ENCODE measurements at regions not wholly inside any gene's neighbourhood (a gene's known extent, or its start where the extent isn't known, plus 50 kb on each side); places are given as distances from the start of the nearest gene placed in this dataset.
"Not testable (repeated sequence)": the region's sequence is repeated elsewhere in the genome, so short reads cannot be mapped to it uniquely, and the experiment has no call there.

DNA sequence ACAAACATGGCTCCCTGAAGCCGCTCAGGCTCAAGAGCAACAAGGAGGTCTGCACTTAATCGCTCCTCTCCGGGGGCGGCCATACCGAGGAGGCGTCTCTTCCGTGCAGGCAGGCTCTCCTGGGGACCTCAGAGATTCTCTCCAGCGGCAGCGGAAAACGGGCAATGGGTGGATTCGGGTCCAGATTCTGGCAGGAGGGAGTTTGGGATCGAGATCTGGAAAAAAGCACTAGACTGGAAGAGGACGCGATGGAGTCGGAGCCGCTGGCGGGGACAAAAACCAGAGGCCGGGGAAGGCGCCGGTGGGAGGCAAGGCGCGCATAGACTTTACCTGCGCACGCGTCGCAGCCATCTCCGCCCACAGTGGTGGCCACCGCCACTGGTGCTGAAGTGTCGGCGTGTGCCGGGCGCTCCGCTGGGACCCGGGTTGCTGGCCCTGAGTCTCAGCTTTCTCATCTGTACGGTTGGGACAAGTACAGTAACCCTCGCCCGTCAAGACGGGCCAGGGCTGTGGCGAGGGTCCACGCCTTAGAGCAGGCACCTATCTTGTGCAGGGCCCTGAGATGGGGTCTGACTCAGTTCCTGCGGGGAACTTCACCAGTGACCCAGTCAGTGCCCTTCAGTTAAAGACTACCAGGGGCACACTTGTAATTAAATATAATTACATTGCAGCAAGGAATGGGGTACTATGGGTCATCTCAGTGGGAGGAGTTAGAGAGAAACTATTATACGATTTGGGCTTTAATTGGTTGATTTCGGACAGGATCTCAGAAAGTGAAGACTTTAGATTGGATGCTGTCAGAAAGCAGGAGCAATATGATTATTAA, 454.1 kb downstream of the SPATA31A1 start:
- not testable (repeated sequence) for H3K9me3 Mint-ChIP-seq, H3K36me3 Mint-ChIP-seq, H3K27me3 Mint-ChIP-seq, H3K4me1 Mint-ChIP-seq
- DNase-seq (peak; percentile 77), ATAC-seq (ENCODE audit: low read depth in 2 of 2) (peak; percentile 82)
- Mint-ChIP-seq H3K4me3 (peak overlapping the region; percentile 85 to 99 (median 96)), H3K27ac (peak overlapping the region; percentile 85 to 98 (median 93))

DNA sequence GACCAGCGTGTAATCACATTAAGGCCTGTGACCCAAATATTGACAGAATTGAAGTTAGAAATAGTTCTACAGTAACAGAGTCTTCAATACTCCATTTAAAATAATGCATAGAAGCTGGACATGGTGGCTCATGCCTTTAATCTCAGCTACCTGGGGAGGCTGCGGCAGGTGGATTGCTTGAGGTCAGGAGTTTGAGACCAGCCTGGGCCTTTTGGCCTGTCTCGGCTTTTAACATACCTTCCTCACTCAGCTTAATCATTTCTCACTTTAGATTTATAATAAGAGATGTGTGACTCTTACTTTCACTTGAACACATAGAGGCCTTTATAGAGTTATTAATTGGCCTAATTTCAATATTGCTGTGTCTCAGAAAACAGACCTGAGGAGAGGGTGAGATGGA, 454.9 kb downstream of the SPATA31A1 start:
- peak overlapping the region in 2 of 8 donors; percentile 5 to 99 for H3K4me3 Mint-ChIP-seq
- not testable (repeated sequence) for H3K27me3 Mint-ChIP-seq; H3K4me1 Mint-ChIP-seq; H3K27ac Mint-ChIP-seq; DNase-seq; H3K36me3 Mint-ChIP-seq; H3K9me3 Mint-ChIP-seq; ATAC-seq (ENCODE audit: low read depth in 2 of 2)

DNA sequence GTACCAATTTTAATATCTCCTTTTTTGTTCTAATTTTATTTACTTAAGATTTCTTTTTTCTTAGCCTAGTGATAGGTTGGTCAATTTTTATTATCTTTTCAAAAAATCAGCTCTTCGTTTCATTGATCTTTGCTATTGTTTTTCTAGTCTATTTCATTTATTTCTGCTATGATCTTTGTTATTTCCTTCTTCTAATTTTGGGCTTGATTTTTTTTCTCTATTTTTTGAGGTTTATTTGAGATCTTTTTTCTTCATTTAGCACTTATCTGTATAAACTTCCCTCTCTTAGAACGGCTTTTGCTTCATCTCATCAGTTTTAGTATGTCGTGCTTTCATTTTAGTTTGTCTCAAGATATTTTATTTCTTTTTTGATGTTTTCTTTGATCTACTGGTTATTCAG, 456.1 kb downstream of the SPATA31A1 start:
- H3K9me3 Mint-ChIP-seq; H3K27ac Mint-ChIP-seq; DNase-seq; H3K36me3 Mint-ChIP-seq; H3K4me1 Mint-ChIP-seq; H3K4me3 Mint-ChIP-seq; ATAC-seq (ENCODE audit: low read depth in 2 of 2); H3K27me3 Mint-ChIP-seq: not testable (repeated sequence)

DNA sequence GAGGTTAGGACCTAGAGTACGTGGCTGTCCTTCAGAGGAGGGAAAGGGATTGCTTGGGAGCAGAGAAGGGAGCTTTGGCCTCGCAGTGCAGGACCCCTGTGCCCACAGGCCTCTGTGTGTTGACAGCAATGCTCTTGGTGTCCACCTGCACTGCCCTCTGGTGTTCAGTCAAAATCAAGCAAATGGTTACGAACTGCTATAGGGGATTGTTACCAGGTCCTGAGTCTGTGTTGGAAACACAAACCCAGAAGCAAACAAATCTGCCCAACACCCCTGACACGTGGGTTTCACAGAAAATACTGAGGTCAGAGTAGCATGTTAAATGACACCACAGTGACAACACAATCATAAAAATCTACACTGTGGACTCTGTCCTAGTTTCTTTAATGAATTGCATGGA, 473.0 kb downstream of the SPATA31A1 start:
- H3K27ac Mint-ChIP-seq; H3K27me3 Mint-ChIP-seq; H3K9me3 Mint-ChIP-seq; H3K4me1 Mint-ChIP-seq; H3K4me3 Mint-ChIP-seq; ATAC-seq (ENCODE audit: low read depth in 2 of 2); H3K36me3 Mint-ChIP-seq; DNase-seq: not testable (repeated sequence)

All from naive B cell (primary cell).